SH-SY5Y (cell line): ENCODE measurements at regions not wholly inside any gene's neighbourhood (a gene's known extent, or its start where the extent isn't known, plus 50 kb on each side); places are given as distances from the start of the nearest gene placed in this dataset.

Experiments used
- GATA2 ChIP-seq: IDR thresholded peaks from 2 replicates; pipeline ENCODE4 v1.6.1; 2011; ENCODE audit warnings: mild to moderate bottlenecking, low read depth, low read length
- GATA3 ChIP-seq: IDR thresholded peaks from 2 replicates; pipeline ENCODE4 v1.6.1; 2011; ENCODE audit warnings: low read depth, mild to moderate bottlenecking, low read length, moderate library complexity

DNA sequence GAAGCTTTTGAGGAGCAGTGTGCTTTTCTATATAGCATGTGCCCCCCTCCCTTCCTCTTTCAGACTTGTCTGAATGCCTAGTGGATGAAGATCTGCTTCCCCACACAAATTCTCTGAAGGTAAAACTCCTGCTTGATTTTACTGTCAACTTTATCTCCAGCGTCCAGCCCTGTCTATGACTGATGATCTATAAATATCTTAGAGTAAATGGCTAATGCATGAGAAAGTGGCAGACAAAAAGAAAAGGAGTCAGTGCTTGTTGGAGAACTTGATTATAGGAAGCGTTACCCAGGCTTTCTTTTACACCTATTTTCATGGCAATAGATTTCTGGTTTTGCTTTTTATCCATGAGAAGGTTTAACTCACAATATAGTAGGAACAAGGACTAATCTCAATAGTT lies 168.3 kb upstream of the HS3ST1 start:
- TF ChIP-seq GATA3, result no peak

- TF ChIP-seq GATA2, result no peak
- no peak for TF ChIP-seq GATA3
Measured at GRCh38 chr4:11593576-11594116, 165.0 kb upstream of the HS3ST1 start.

DNA sequence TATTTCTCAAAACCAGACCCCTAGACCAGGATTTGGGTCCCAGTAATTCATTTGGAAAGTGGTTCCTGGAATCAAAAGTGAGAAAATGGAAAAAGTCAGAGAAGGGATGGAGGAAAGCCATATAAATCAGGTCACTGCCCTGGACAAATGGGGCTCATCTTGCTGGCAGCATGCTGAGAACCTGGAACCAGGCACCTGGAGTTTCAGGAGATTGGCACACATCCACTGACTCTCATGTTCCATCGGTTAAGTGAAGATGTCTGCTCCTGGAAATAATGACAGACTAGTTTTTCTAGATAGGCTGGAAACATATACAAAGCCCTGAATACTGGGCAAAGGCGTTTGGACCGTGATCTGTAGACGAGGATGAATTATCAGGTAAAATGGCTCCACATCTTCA lies 163.6 kb upstream of the HS3ST1 start:
- TF ChIP-seq GATA3 (no peak), GATA2 (no peak)

- TF ChIP-seq GATA2 (no peak), GATA3 (no peak)
Measured at GRCh38 chr4:11590132-11590531, 161.4 kb upstream of the HS3ST1 start.

DNA sequence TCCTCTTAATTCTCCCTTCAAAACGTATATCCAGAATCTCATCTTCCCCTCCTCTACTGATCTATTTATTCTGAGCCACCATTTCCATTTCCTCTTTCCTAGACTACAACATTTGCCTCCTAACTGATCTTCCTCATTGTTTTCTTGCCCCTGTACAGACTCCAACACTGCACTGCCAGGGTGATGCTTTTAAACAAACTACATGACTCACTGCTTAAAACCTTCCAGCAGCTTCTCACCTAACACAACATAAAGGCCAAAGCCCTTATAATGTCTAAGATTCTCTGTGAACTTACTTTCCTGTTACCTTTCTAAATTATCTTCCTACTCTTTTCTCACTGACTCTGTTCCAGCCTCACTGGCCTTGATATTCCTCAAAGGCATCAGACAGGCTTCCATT lies 161.0 kb upstream of the HS3ST1 start:
- no peak for TF ChIP-seq GATA3
- no peak for TF ChIP-seq GATA2

GRCh38 chr4:11587797-11588196 lies 159.1 kb upstream of the HS3ST1 start:
- TF ChIP-seq GATA3 (no peak), GATA2 (no peak)

GRCh38 chr4:11585506-11585905 lies 156.8 kb upstream of the HS3ST1 start:
- no peak for TF ChIP-seq GATA2
- TF ChIP-seq GATA3, result no peak

- TF ChIP-seq GATA3 (no peak), GATA2 (no peak)
Measured at GRCh38 chr4:11568511-11568910, 139.8 kb upstream of the HS3ST1 start.

DNA sequence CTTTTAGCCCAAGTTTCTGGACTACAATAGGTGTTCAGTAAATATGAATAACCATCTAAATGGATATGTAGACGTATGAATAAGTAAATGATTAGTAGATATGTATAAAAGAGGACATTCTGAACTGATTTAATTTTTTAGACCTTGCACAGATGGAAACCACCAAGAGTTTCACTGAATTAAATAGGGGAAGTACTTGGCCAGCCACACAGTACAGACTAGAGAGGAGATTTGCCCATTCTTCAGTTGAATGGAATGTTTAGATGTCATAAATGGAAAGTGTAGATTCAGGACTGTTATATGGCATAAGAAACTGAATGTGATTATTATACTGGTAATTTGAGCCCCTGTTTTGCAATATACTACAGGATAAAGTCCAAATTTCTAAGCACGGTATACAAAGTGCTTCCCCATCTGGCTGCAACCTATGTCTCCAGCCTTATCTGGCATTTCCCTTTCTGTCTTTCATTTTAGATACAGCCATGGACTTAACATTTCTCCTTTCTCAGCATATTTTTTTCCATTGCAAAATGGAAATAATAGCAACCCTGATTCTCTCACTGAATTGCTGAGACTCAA lies 137.8 kb upstream of the HS3ST1 start:
- TF ChIP-seq GATA3 (no peak), GATA2 (no peak)

DNA sequence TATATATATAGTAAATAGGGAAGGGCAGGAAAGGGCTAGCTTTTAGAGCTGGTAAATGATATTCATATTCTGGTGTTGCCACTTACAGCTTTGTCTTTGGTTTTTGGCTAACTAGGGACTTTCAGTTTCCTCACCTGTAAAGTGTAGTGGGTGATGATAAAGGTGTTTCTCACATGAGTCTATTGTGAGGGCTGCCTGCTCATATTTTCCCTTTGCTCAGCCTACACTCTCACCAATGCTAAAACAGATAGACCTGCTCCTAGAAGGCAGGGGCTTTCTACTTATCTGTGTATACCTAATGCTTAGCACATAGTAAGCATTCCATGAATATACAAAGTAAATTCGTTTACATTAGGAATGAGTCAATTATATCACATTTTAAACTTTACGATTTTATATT lies 137.2 kb upstream of the HS3ST1 start:
- TF ChIP-seq GATA2 (no peak), GATA3 (no peak)

DNA sequence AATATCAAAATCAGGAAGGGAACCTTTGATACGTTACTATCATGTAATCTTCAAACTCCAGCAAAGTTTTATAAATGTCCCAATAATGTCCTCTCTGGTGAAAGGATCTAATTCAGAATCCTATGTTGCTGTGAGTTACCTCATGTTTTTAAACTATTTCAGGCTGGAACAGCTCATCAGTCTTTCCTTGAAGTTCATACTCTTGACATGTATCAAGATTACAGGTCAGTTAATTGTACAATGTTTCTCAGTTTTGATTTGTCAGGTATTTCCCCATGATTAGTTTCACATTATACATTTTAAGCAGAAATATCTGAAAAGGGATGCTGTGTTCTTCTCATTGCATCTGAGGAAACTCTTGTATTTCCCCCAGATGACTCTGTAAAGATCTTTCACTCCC lies 136.5 kb upstream of the HS3ST1 start:
- TF ChIP-seq GATA3 (no peak), GATA2 (no peak)

DNA sequence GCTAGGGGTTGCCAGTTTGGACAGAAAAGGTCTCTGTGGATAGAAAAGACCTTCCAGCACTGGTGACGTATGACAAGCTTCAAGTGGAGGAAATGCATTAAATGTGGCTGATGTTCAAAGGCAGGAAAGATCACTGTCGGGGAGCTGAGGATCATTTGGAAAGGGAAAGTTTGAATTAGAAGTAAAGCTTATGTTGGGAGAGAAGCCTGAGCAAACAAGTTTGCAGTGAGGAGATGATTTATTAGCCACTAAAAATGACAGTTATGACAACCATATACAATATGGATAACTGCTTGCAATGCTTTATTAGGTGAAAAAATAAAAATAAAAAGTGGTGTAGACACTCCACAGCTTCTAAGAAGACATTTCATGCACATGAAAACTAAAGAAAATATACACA lies 135.3 kb upstream of the HS3ST1 start:
- no peak for TF ChIP-seq GATA2
- TF ChIP-seq GATA3, result no peak

DNA sequence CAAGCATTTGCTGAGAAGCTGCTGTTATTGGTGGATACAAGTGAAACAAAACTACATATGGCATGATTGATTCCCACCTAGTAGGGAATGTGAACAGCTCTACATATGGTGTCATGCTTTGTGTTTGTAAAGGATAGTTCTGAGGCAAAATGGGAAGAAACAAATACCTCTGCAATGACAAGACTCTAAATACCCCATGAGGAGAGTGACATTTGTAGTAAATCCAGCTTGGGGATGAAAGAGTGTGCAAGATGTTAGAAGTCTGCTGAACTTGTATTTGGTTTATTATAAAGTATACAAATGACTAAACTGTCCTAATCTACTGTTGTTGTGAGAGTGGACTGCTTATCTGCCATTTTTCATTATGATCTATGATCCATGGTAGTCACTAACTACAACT lies 120.8 kb upstream of the HS3ST1 start:
- TF ChIP-seq GATA3 (no peak), GATA2 (no peak)

GRCh38 chr4:11548597-11549082 lies 119.9 kb upstream of the HS3ST1 start:
- TF ChIP-seq GATA2, result no peak
- TF ChIP-seq GATA3, result no peak

GRCh38 chr4:11546391-11547175 lies 117.9 kb upstream of the HS3ST1 start:
- no peak for TF ChIP-seq GATA3
- TF ChIP-seq GATA2, result no peak

- TF ChIP-seq GATA2 (no peak), GATA3 (no peak)
Measured at GRCh38 chr4:11545651-11546050, 117.0 kb upstream of the HS3ST1 start.
